Pons (tissue), 1 donor: ENCODE measurements at regions not wholly inside any gene's neighbourhood (a gene's known extent, or its start where the extent isn't known, plus 50 kb on each side); places are given as distances from the start of the nearest gene placed in this dataset.
"Not testable (repeated sequence)": the region's sequence is repeated elsewhere in the genome, so short reads cannot be mapped to it uniquely, and the experiment has no call there.

ENCODE experiments used
- DNase-seq: peaks from one replicate; pipeline ENCODE4 v3.0.0-alpha.2; 2016; ENCODE audit warnings: low spot score

- DNase-seq: no peak
Measured at GRCh38 chr13:111005364-111005763, 90.5 kb upstream of the ANKRD10 start.

- DNase-seq: no peak
Measured at GRCh38 chr13:111004444-111004843, 89.6 kb upstream of the ANKRD10 start.

DNA sequence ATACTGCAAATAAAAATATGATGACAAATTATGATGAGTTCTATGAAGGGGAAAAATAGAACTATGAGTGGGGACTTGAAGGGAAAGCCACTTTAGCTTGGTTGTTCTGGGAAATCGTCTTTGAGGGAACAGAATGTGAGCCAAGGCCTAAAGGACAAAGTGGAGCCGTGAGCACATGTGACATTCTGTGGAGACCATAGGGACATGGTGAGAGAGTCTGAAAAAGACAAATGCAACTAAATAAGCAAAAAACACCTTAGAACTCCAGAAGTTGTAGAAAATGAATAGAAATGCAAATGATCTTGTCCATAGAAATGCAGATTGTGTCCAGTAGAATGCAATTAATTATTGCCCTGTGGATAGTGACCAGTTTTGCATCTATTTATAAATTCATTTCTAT lies 86.8 kb upstream of the ANKRD10 start:
- DNase-seq: no peak

- DNase-seq: no peak
Measured at GRCh38 chr13:110993788-110994187, 78.9 kb upstream of the ANKRD10 start.

- no peak for DNase-seq
Measured at GRCh38 chr13:110991991-110992508, 77.2 kb upstream of the ANKRD10 start.

- DNase-seq: no peak
Measured at GRCh38 chr13:110989331-110989730, 74.5 kb upstream of the ANKRD10 start.

GRCh38 chr13:110985541-110985940 lies 70.7 kb upstream of the ANKRD10 start:
- no peak for DNase-seq

DNA sequence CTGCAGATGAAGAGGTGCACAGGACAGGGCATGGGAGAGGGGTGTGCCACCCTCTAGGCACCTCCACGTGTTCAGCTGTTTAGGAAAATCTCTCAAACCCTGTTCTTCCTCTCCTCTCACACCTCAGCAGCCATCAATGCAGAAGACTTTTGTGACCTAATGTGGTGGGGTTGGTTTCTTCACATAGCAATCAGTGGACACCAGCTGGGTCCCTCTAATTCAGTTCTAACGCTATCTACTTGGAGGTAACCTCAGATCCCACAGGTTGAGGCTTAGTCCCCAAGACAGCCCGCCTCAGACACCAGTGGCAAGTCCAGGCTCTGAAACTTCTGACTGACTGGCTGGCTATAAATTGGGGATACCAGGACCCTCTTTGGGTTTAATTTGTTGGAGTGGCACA lies 69.9 kb upstream of the ANKRD10 start:
- DNase-seq: no peak

DNA sequence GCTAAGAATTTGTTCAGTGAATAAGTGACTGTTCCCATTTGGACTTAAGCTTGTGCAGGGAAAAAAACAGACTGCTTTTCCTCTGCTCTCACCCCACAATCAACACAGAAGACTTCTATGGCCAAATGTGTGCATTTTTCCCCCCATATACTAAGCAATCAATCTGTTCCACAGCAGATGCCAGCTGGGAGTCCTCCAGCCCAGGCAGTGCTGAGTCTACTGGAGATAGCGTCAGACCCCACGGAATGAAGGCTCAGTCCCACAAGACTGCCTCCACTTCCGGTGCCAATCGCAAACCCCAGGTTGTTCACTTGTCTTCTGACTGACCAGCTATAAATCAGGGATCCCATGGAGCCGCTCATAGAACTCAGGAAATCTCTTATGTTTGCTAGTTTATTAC lies 69.5 kb upstream of the ANKRD10 start:
- no peak for DNase-seq

DNA sequence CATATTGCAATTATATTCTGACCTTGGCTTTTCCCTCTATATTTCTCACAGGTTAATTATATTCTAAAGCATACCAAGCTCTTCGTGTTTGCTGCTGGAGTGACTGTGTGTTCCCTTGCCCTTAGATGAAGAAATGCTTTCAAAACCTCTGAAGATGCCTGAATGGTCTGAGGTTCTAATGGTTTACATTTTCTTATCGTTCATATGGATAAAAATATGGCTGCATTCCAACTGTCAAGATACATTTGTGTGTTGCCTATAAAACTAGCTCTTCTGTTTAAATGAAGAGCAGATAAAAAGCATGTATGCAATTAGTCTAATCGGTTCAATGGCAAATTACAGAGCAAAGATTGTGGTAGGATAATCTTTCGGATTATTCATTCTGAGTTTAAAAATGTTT lies 68.4 kb upstream of the ANKRD10 start:
- no peak for DNase-seq

DNA sequence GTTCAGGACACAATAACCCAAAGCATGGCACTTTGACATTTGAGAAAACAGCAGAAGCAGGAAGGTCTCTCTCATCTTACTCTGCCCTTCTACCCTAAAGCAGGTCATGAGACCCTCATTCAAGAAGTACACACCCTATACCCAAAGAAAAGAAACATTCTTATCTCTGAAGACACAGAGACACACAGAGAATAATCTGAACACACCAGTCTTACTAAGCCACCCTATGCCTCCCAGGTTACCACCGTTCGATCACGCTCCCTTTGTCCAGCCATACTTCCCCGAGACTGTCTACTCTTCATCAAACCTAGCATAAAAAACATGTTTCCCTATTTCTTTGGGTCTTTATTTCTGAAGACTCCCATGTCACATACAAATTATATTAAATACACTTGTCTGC lies 66.5 kb upstream of the ANKRD10 start:
- DNase-seq: no peak

- no peak for DNase-seq
Measured at GRCh38 chr13:110980921-110981320, 66.1 kb upstream of the ANKRD10 start.

DNA sequence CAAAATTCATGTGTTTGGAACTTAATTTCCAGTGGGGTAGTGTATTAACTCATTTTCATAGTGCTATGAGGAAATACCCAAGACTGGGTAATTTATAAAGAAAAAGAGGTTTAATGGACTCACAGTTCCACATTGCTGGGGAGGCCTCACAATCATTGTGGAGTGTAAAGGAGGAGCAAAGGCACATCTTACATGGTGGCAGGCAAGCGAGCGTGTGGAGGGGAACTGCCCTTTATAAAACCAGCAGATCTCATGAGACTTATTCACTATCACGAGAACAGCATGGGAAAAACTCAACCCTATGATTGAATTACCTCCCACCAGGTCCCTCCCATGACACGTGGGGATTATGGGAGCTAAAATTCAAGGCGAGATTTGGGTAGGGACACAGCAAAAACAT lies 64.3 kb upstream of the ANKRD10 start:
- not testable (repeated sequence) for DNase-seq

DNA sequence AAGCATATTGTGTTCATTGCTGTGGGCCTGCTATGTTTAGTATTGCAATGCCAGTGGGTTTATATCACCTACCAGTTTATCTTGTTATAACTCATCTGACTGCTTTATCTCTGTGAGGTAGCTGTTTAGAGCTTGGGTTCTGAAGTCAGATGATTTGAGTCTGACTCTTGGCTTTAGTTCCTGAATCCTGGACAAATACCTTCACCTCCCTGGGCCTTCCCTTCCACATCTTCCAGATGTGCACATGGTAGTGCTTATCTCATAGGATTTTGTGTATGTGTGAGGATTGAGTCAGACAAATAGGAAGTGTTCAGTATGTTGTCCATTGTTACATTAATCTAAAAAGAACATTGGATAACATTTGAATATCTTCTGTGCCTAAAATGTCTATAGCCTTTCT lies 63.5 kb upstream of the ANKRD10 start:
- DNase-seq: no peak

GRCh38 chr13:110976785-110977184 lies 61.9 kb upstream of the ANKRD10 start:
- DNase-seq: no peak

- no peak for DNase-seq
Measured at GRCh38 chr13:110973007-110973700, 58.3 kb upstream of the ANKRD10 start.

- DNase-seq: no peak
Measured at GRCh38 chr13:110971486-110971885, 56.6 kb upstream of the ANKRD10 start.

DNA sequence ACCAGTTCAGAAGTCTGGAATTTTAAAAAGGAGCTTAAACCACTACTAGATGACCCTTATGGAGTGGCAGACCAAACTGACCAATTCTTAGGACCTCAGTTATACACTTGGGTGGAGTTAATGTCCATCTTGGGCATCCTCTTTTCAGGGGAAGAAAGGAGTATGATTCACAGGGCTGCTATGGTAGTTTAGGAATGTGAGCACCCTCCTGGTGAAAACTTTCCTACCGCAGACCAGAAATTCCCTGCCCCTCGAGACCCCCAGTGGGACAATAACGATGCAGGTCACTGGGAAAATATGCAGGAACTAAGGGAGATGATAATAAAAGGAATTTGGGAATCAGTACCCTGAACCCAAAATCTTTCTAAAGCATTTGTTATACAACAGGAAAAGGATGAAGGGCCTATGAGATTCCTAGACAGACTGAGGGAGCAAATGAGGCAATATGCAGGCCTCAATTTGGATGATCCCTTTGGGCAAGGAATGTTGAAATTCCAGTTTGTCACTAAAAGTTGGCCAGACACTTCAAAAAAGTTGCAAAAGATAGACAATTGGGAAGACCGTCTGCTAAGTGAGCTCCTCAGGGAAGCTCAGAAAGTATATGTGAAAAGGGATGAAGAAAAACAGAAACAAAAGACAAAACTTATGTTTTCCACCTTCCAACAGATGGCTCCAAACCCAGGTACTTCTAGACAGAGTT lies 52.4 kb upstream of the ANKRD10 start:
- DNase-seq: not testable (repeated sequence)

GRCh38 chr13:110965755-110966134 lies 50.9 kb upstream of the ANKRD10 start:
- DNase-seq: no peak

DNA sequence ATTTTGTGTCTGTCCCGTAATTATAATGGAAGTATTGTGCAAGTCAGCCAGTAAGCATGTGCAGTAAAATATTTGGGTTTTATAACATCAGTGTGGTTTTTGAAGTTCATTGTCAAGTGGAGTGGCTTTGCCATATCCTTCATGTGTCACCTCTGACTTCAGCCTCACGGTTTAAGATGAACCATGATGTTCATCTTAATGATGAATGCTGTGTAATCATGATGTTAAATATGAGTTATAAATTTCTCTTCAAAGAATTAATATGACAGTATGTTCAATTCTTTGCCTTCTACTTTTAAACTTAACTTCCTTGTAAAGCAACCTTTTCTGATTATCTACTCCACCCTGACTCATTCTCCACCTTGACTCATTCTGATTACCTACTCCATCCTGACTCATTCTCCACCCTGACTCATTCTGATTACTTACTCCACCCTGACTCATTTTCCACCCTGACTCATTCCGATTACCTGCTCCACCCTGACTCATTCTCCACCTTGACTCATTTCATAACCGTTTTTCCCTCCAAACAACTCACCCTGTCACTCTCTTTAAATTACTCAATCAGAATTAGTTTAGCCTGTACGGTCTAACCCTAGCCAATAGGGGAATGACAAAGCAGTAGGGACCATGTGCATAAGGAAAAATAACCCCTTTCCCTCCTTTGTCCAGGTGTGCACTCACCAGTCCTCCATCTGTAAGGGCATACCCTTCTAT lies 50.3 kb upstream of the ANKRD10 start:
- no peak for DNase-seq
